ENCODE measurements at regions not wholly inside any gene's neighbourhood (a gene's known extent, or its start where the extent isn't known, plus 50 kb on each side); places are given as distances from the start of the nearest gene placed in this dataset.

DNA sequence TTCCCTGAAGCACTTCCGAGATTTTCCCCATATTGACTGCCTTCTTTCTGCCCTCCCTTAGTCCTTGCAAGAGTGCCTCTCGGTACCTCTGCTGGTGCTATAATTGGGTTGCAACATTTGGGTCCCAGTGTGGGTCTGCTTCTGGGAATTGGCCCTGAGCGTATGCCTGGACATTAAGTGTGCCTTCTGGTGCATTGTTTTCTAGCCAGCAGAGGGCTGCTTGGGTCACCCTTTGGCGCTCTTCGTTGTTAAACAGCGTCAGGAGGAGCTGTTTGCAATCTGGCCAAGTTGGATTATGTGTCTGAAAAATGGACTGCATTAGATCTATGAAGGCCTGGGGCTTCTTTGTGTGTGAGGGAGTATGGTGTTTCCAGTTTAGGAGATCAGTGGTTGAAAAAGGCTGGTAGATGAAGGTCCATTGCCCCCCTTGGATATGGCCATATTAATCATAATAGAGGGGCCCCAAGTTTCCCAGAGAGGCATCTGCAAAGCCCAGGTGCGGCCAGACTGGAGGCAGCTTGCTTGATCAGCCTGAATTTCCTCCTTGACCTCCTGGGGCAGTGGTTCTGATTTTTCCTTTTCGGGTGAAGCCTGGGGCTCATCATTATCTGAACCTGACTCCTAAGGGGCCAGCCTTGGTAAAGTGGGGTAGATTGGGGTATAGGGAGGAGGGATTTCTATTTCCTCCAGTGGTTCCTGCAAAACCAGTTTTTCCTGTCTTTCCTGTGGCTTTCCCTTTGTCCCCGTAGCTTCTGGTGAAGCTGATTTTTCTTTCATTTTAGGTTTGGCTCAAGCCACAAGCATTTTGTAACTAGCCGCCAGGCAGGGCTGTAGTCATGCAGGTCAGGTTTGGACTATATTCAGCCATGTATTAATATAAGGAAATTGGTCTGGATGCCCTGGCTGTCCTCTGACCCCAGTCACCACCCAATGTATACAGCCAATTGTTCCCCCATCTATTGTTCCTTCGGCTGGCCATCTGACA lies 85.4 kb upstream of the GPR6 start:
- DNase-seq (ENCODE audit: extremely low spot score) = no peak
- TF ChIP-seq, protein P1, sequence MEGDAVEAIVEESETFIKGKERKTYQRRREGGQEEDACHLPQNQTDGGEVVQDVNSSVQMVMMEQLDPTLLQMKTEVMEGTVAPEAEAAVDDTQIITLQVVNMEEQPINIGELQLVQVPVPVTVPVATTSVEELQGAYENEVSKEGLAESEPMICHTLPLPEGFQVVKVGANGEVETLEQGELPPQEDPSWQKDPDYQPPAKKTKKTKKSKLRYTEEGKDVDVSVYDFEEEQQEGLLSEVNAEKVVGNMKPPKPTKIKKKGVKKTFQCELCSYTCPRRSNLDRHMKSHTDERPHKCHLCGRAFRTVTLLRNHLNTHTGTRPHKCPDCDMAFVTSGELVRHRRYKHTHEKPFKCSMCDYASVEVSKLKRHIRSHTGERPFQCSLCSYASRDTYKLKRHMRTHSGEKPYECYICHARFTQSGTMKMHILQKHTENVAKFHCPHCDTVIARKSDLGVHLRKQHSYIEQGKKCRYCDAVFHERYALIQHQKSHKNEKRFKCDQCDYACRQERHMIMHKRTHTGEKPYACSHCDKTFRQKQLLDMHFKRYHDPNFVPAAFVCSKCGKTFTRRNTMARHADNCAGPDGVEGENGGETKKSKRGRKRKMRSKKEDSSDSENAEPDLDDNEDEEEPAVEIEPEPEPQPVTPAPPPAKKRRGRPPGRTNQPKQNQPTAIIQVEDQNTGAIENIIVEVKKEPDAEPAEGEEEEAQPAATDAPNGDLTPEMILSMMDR (IDR thresholded peaks at IDR 0.05; ENCODE audit: control extremely low read depth, extremely low read depth, low read depth, missing control alignments) = no peak
- POLR2A ChIA-PET = no interaction called here
- CTCF ChIA-PET = no interaction called here

DNA sequence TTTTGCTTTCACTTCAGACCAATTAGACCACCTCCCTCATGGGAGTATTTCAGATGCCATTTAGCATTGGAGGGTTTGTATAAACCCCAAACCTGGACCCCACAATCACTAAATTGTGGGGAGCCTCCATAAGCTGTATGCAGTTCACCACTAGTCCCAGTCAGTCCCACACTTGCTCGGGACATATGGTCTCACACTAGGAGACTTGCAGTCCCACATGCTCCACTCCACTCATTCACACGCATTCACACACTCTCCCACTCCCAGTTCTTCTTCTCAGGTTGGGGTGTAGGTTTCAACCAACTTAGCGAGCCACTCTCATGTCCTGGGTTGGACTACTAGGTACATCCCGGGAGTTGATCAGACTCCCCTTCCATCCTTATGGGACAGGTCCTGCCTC lies 84.5 kb upstream of the GPR6 start:
- CTCF ChIA-PET = no interaction called here

DNA sequence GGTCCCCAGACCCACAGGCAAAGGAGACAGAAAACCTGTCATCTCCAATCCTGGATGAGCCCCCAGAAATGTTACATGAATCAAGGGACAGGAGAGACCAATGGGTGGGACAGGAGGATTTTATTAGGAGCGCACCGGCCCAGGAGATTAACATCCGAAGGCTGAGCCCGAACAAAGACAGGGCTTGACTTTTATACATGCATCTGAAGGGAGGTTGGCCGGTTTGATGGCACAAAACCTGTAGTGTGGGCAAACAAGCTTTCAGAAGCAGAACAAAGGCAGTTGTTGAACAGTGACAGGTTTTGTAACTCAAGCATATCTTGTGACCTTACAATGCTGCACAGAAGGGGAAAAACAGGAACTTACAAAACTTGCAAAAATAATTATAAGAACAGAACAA lies 83.9 kb upstream of the GPR6 start:
- ChIA-PET POLR2A (no interaction called here), CTCF (interaction anchor here (0.8 to 1.1 kb wide), 2 partner anchors 10 to 29 kb away, joined by 3 read pairs; no protein-coding TSS in a partner anchor)
- no peak for DNase-seq (ENCODE audit: extremely low spot score)
- TF ChIP-seq, protein P1 (IDR thresholded peaks at IDR 0.05; ENCODE audit: control extremely low read depth, extremely low read depth, low read depth, missing control alignments) = no peak

More for the DNA sequence above, 84.5 kb upstream of the GPR6 start:
- TF ChIP-seq, protein P1 (IDR thresholded peaks at IDR 0.05; ENCODE audit: control extremely low read depth, extremely low read depth, low read depth, missing control alignments) = no peak
- DNase-seq (ENCODE audit: extremely low spot score) = no peak
- POLR2A ChIA-PET = no interaction called here

DNA sequence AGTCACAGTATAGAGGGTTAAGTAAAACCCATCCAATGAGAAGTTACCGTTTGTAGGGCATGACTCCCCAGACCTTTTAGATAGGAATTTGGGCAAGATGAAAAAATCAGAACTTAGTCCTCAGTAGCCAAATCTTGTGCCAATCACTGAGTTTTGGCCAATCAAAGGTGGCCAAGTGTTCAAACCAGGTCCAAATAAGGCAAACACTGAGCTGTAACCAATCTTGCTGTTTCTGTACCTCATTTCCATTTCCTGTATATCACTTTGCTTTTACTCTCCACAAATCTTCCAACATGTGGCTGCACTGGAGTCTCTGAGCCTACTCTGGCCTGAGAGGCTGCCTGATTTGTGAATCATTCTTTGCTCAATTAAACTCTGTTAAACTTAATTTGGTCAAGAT lies 81.8 kb upstream of the GPR6 start:
- POLR2A ChIA-PET = no interaction called here
- TF ChIP-seq, protein P1 (IDR thresholded peaks at IDR 0.05; ENCODE audit: control extremely low read depth, extremely low read depth, low read depth, missing control alignments) = no peak
- CTCF ChIA-PET = interaction anchor here (1.8 kb wide), 1 partner anchor 9 kb away, joined by 4 read pairs; no protein-coding TSS in a partner anchor
- DNase-seq (ENCODE audit: extremely low spot score) = no peak

DNA sequence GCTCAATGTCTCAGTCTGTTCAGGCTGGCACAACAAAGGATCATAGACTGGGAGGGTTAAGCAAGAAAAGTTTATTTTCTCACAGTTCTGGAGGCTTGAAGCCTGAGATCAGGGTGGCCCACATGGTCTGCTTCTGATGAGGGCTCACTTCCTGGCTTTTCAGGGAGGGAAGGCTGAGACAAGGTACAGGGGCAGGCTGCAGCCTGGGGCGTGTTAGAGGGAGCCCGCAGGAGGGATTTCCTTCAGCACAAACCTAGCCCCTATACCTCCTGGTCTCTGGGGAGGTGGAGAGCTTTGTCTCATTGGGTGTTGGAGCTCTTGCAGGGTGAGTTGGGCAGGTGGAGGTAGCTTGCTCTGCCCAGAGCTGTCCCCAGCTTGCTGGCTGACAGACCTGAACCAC lies 81.1 kb upstream of the GPR6 start:
- POLR2A ChIA-PET = no interaction called here
- TF ChIP-seq, protein P1 (IDR thresholded peaks at IDR 0.05; ENCODE audit: control extremely low read depth, extremely low read depth, low read depth, missing control alignments) = no peak
- no peak for DNase-seq (ENCODE audit: extremely low spot score)
- CTCF ChIA-PET = interaction anchor here (1.8 kb wide), 1 partner anchor 9 kb away, joined by 4 read pairs; no protein-coding TSS in a partner anchor

DNA sequence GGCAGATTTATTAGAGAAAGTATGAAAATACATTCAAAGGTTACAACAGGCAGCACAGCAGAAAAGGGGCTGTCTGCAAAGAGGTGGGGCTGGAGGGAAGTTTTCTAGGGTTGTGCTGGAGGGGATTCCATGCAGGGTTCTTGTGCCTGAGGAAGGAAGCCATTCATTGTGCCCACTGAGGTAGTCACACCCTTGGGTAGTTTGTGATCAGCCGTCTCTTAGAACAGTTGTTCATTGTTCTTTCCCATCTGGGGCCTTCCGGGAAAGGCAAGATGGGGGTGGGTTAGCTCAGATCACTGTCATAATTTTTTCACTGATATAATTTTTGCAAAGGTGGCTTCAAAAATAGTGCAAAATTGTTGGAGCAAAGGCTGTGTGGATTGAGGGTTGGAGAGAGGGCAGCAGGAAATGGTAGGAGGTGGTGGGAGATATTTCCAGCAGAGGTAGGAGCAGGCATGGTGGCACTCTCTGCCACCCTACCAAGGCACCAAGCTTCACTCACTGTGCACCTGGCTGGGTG lies 80.5 kb upstream of the GPR6 start:
- CTCF ChIA-PET = interaction anchor here (1.8 kb wide), 1 partner anchor 8 kb away, joined by 4 read pairs; no protein-coding TSS in a partner anchor
- POLR2A ChIA-PET = no interaction called here

More for the DNA sequence above, 80.5 kb upstream of the GPR6 start:
- DNase-seq (ENCODE audit: extremely low spot score) = no peak
- TF ChIP-seq, protein P1 (IDR thresholded peaks at IDR 0.05; ENCODE audit: control extremely low read depth, extremely low read depth, low read depth, missing control alignments) = no peak
